ENCODE measurements at regions not wholly inside any gene's neighbourhood (a gene's known extent, or its start where the extent isn't known, plus 50 kb on each side); places are given as distances from the start of the nearest gene placed in this dataset.

GRCh38 chr7:116363637-116364432 is 135.7 kb upstream of the CAV2 start:
- no peaks in the 10 kb centered on the region for H4K20me1 ChIP-seq (ENCODE audit: control insufficient read depth, extremely low read depth, insufficient read depth, low read length)
- peaks cover 12% of the 10 kb centered on the region for H3K4me1 ChIP-seq (ENCODE audit: control insufficient read depth, extremely low read depth, insufficient read depth, low read length)
- peak overlapping the region; percentile 57 for H3K27ac ChIP-seq (ENCODE audit: control insufficient read depth, insufficient read depth, low read length)
- DNase-seq (ENCODE audit: low read depth, low spot score) (no peak), FAIRE-seq (peak; percentile 71)
- no peak overlapping the region for H2AFZ ChIP-seq (ENCODE audit: control insufficient read depth, low read length)
- dilution Hi-C loops (cut with MboI; ENCODE audit: extremely low pct_ligation_motif_present, low sequenced_read_pairs): no loop called here
- H3K36me3 ChIP-seq (ENCODE audit: control insufficient read depth in 2 of 2, extremely low read depth in 1 of 2, insufficient read depth in 2 of 2, low read length in 2 of 2): no peaks in the 10 kb centered on the region
- TF ChIP-seq EZH2 (IDR thresholded peaks at IDR 0.05; ENCODE audit: low read length): no peak
- TF ChIP-seq CTCF (optimal IDR thresholded peaks at IDR 0.05 in 1 of 3, IDR thresholded peaks at IDR 0.05 in 1 of 3, conservative IDR thresholded peaks at IDR 0.05 in 1 of 3; ENCODE audit: extremely low read depth in 1 of 3, insufficient read depth in 2 of 3, low read length in 3 of 3): no peak
- peak overlapping the region; percentile 12 for H3K4me2 ChIP-seq (ENCODE audit: control insufficient read depth, extremely low read depth, insufficient read depth, low read depth, low read length)
- H3K27me3 ChIP-seq (ENCODE audit: control insufficient read depth, extremely low read depth, insufficient read depth, low read length): no peaks in the 10 kb centered on the region
- H3K4me3 ChIP-seq (ENCODE audit: control insufficient read depth in 2 of 3, extremely low read depth in 1 of 3, insufficient read depth in 2 of 3, low read depth in 1 of 3, low read length in 3 of 3): no peak overlapping the region
- H3K9me3 ChIP-seq (ENCODE audit: control insufficient read depth, low read depth, low read length): peaks cover 3% of the 10 kb centered on the region
- H3K9ac ChIP-seq (ENCODE audit: control insufficient read depth, extremely low read depth, insufficient read depth, low read length): no peak overlapping the region
- no peaks in the 10 kb centered on the region for H3K79me2 ChIP-seq (ENCODE audit: control insufficient read depth, insufficient read depth, low read length)
- H3K9me1 ChIP-seq (ENCODE audit: control insufficient read depth, extremely low read depth, insufficient read depth, low read length): no peaks in the 10 kb centered on the region

DNA sequence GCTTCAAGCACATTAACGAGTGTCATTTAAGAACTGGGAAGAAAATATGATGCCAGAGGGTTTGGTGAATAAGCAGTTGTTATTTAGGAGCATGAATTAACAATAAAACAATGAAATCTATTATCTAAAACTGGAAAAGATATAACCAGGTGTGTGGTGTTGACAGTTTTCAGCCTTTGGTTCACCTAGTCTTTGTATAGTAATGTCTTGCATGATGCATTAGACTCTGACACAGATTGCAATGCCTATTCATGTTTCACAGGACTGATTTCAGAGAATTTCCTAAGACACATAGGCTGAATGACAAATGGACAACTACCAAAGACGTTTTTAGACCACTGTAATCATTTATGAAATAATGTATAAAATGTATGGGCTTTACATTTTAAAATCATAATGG is 135.1 kb upstream of the CAV2 start:
- no peak overlapping the region for H3K4me3 ChIP-seq (ENCODE audit: control insufficient read depth in 2 of 3, extremely low read depth in 1 of 3, insufficient read depth in 2 of 3, low read depth in 1 of 3, low read length in 3 of 3)
- no peak overlapping the region for H2AFZ ChIP-seq (ENCODE audit: control insufficient read depth, low read length)
- no peaks in the 10 kb centered on the region for H4K20me1 ChIP-seq (ENCODE audit: control insufficient read depth, extremely low read depth, insufficient read depth, low read length)
- no peaks in the 10 kb centered on the region for H3K79me2 ChIP-seq (ENCODE audit: control insufficient read depth, insufficient read depth, low read length)
- no peak overlapping the region for H3K4me2 ChIP-seq (ENCODE audit: control insufficient read depth, extremely low read depth, insufficient read depth, low read depth, low read length)
- dilution Hi-C loops (cut with MboI; ENCODE audit: extremely low pct_ligation_motif_present, low sequenced_read_pairs): no loop called here
- no peaks in the 10 kb centered on the region for H3K9me1 ChIP-seq (ENCODE audit: control insufficient read depth, extremely low read depth, insufficient read depth, low read length)
- no peaks in the 10 kb centered on the region for H3K27me3 ChIP-seq (ENCODE audit: control insufficient read depth, extremely low read depth, insufficient read depth, low read length)
- H3K9me3 ChIP-seq (ENCODE audit: control insufficient read depth, low read depth, low read length): peaks cover 3% of the 10 kb centered on the region
- no peak for TF ChIP-seq CTCF (optimal IDR thresholded peaks at IDR 0.05 in 1 of 3, IDR thresholded peaks at IDR 0.05 in 1 of 3, conservative IDR thresholded peaks at IDR 0.05 in 1 of 3; ENCODE audit: extremely low read depth in 1 of 3, insufficient read depth in 2 of 3, low read length in 3 of 3)
- no peak for TF ChIP-seq EZH2 (IDR thresholded peaks at IDR 0.05; ENCODE audit: low read length)
- no peak for DNase-seq (ENCODE audit: low read depth, low spot score)
- no peak overlapping the region for H3K27ac ChIP-seq (ENCODE audit: control insufficient read depth, insufficient read depth, low read length)
- no peak overlapping the region for H3K9ac ChIP-seq (ENCODE audit: control insufficient read depth, extremely low read depth, insufficient read depth, low read length)
- no peaks in the 10 kb centered on the region for H3K36me3 ChIP-seq (ENCODE audit: control insufficient read depth in 2 of 2, extremely low read depth in 1 of 2, insufficient read depth in 2 of 2, low read length in 2 of 2)
- FAIRE-seq: no peak
- H3K4me1 ChIP-seq (ENCODE audit: control insufficient read depth, extremely low read depth, insufficient read depth, low read length): peaks cover 12% of the 10 kb centered on the region
